LHCN-M2 (cell line): ENCODE measurements at regions not wholly inside any gene's neighbourhood (a gene's known extent, or its start where the extent isn't known, plus 50 kb on each side); places are given as distances from the start of the nearest gene placed in this dataset.
"Not testable (repeated sequence)": the region's sequence is repeated elsewhere in the genome, so short reads cannot be mapped to it uniquely, and the experiment has no call there.

Source experiments
- DNase-seq: peaks from one replicate; pipeline ENCODE4 v3.0.0-alpha.2; 2012; ENCODE audit warnings: low read depth

- DNase-seq, result peak; percentile 94
Observed at GRCh38 chr2:111251711-111252110, 131.0 kb downstream of the BCL2L11 start.

- peak; percentile 84 for DNase-seq
Observed at GRCh38 chr2:111252436-111252835, 131.7 kb downstream of the BCL2L11 start.

- DNase-seq, result not testable (repeated sequence)
Observed at GRCh38 chr2:111254916-111255315, 134.2 kb downstream of the BCL2L11 start.

DNA sequence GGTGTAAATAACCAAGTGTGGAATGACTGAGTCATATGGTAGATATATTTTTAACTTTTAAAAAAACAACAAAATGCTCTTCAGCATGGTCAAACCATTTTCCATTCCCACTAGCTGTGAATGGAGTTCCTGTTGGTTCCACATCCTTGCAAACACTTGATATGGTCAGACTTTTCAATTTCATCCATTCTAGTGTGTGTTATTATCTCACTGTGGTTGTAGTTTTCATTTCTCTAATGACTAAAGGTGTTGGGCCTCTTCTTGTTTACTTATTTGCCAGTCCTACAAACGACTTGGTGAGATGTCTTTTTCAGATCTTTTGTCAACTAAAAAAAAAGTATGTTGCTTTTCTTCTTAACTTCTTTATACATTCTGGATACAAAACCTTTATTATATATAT is 135.9 kb downstream of the BCL2L11 start:
- DNase-seq, result not testable (repeated sequence)

GRCh38 chr2:111257607-111258006 is 136.9 kb downstream of the BCL2L11 start:
- not testable (repeated sequence) for DNase-seq

DNA sequence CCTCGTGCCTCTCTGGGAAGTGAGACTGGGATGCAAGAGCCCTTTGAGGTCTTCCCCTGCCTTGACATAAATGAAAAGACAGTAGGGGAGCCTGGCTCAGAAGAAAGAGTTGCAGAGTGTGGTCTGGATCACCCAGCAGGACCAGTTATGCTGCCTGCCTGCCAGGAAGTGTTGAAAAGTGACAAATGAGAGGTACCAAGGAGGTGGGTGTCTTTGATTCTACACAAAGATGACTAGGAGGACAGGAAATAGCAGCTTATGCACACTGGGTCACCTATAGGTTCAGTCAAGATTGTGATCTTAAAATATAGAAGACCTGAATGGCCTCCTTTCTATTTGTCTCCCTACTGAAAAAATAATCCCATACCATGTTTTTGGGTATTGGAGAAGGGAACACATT is 137.6 kb downstream of the BCL2L11 start:
- not testable (repeated sequence) for DNase-seq

DNA sequence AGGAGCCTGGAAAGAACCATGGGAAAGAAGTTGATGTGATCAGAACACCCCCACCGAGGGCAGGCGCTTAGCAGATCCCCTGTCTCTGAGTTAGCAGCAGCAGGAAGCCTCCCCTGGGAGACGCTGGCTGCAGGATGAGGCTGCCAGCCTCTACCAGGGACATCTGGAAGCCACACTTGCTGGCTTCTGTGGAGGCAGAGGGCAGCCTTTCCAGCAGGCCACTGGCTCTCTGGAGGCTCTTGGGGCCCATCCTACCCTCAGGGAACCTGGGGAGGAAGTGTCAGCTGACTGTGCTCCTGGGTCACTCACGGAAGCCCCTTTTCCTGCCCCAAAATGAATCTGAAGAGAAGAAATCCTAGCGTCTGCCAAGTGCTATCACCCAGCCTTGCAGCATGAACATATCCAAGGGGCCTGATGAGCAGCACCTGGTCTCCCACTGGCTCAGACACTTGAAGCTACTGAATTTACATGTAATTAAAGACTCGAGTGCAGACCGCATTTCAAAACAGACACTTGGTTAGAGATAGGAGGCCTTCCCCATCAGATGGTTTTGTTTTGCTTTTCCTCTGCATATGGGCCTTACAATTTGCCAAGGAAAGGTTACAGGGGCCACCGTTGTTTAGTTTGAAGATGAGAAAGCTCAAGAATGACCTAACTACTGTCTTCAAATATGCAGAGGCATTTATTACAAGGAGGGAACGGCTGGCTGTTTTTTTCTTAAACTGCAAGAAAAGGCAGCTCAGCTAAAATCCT is 142.1 kb downstream of the BCL2L11 start:
- DNase-seq, result not testable (repeated sequence)

DNA sequence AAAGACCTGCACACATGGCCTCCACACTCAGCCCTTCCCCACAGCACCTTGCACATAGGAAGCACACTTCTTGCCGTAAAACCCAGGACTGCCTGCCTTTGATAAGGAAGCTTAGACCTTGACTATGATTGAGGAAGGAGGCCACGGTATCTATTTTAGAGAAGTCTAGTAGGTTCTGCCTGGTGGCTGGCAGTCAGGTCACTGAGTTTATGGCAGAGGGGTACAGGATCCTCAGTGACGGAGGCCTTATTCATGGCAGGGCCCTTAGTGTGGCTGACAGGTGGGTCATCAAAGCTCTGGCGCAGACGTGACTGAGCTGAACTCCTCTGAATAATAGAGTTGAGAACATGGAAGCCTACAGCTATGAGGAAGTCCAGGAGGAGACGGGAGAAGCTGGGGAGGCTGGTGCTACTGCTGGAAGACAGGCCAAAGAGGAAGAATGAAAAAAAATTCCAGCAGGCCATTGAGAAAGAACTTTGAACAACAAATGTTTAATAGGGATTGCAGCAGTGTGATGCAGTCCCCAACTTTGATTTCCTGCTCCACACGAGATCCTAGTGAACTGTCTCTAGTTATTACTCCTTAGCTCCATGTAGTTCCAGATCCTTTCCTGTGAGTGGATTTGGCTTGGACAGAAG is 142.8 kb downstream of the BCL2L11 start:
- DNase-seq, result not testable (repeated sequence)

- DNase-seq, result not testable (repeated sequence)
Observed at GRCh38 chr2:111264956-111265355, 144.2 kb downstream of the BCL2L11 start.

GRCh38 chr2:111266556-111266955 is 145.8 kb downstream of the BCL2L11 start:
- not testable (repeated sequence) for DNase-seq

DNA sequence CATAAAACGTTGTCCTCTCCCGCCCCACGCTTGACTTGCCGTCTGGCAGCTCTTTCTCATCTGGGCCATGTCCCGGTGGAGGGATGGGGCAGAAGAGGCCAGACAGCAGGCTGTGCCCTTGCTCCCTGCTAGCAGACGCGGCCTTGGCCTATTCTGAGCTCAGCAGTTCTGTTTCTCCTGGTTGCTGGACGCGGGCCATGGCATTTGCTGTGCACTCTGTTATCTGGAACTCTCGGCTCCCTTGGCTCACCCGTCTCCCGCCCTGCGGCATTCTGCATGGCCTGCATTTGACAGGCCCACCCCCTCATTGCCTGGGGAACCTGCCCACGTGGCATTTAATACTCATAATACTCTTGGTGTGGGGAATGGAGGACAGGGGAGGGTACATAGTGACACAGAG is 146.3 kb downstream of the BCL2L11 start:
- not testable (repeated sequence) for DNase-seq

GRCh38 chr2:111269761-111270323 is 149.1 kb downstream of the BCL2L11 start:
- DNase-seq, result not testable (repeated sequence)

- not testable (repeated sequence) for DNase-seq
Observed at GRCh38 chr2:111270569-111270968, 149.9 kb downstream of the BCL2L11 start.

DNA sequence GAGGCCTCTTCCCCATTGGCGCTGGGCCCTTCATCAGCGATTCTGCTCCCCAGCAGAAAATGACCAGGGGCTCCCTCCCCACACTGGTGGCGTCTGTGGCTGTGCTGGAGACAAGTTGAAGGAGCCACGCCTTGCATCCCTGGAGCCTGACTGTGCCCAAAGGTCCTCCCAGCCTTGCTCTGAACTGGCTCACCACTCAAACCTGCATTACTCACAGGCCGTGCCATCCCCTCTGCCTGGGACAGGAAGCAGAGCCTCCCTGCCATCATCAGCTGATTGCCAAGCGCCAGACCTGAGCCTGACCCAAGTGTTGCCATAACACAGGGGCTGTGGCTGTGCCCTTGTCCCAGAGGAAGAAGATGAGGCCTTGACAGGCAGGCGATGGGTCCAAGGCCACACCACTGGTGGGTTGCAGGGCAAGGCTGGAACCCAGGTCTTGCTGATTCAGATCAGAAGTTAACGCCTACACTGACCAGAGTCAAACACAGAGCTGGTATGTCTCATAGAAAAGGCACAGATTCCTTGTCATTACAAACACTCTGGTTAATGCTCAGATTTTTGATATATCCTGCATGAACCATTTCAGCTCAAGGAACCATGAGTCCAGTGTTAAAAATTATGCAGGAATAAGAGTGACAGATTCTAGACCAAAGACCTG is 151.1 kb downstream of the BCL2L11 start:
- not testable (repeated sequence) for DNase-seq

DNA sequence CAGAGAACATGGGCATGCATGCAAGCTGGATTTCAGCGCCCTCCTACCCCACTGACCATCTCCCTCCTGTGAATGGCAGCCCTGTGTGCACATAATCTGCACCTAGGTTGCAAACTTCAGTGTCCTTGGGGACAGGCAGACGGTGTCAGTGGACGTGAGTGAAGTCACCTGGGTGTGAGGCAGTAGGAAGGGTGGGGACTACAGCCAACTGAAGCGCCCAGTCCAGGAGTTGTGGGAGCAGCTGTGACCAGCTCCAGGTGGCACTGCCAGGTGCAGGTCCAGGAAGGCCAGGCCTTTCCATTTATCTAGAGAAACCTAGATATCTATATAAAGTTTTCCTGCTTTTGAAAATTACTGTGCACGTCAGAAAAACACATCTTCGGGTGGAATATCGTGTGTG is 152.3 kb downstream of the BCL2L11 start:
- DNase-seq, result not testable (repeated sequence)

DNA sequence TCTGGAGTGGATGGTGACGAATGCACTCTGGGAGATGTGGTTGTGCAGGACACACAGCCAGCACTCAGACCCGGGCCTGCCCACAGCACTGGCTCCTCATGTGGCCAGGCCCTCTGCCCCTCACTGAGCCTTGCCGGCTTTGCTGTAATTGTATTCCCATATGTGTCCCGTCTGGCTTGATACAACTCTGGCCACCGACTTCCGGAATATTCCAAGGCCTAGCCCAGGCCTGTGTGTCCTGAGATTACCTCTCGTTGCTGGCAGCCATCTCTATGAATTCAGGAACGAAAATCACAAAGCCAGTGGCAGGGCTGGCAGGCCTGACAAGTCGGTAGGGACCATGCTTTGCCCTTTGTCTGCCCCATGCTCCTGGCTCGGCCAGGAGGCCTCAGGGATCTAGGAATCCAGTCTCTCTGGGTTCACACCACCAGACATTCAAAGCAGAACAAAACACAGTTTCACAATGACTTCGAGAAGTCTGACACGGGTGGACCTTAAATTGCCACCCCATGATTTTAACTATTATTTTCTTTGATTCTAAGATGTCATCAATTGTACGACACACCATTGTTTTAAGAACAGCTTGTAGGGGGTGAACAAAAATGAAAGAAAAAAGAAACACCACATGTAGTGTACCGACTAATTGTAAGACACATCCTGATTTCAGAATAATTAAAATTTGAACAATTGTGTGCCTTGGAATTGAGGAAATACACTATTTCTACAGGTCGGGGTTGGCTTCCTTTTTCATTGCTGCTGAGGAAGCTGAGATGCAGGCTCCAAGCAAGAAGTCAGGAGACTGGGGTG is 154.5 kb downstream of the BCL2L11 start:
- not testable (repeated sequence) for DNase-seq

DNA sequence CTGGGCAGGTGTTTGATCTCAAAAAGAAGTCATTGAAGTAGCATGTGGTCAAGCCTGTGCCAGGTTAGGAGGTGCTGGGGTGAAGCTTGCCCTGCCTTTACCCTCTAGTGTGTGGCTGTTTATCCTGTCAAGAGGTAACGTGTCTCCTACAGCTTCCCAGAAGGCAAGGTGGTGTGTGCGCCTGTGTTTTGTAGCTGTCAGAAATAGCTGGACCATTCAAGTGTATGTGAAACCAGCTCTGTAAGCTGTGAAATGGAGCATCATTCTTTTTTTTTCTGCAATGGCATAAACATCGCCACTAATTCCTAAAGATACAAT is 155.1 kb downstream of the BCL2L11 start:
- not testable (repeated sequence) for DNase-seq

DNA sequence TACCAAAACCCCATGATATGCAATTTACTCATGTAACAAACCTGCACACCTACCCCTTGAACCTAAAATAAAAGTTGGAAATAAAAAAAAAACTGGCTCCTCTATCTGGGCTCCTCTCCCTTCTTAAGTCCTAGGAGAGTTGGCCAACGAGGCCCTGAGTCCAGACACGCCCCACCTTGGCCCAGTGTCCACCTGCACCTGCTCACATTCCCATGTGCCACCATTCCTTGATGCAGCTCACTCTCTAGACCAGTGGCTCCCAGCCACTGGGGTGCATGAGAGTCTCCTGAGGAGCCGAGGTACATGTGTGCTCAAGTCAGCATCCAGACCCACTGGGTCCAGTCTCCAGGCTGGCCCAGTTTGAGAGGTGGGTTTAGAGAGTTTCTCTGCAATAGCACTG is 157.4 kb downstream of the BCL2L11 start:
- DNase-seq, result not testable (repeated sequence)

- not testable (repeated sequence) for DNase-seq
Observed at GRCh38 chr2:111280709-111281286, 160.1 kb downstream of the BCL2L11 start.

- DNase-seq, result not testable (repeated sequence)
Observed at GRCh38 chr2:111282162-111282561, 161.4 kb downstream of the BCL2L11 start.
